Caco-2 (cell line): ENCODE measurements at regions not wholly inside any gene's neighbourhood (a gene's known extent, or its start where the extent isn't known, plus 50 kb on each side); places are given as distances from the start of the nearest gene placed in this dataset.

Experiments used
- BruUV-seq: library from RNA; stranded (reverse); fragments of 400-500 nt; replicated peaks from 2 replicates; lab custom pipeline; 2021; lab: Mats Ljungman, UMichigan
- CTCF ChIA-PET: fragments of 300-600 bp; sonication (Branson Sonifier 250); formaldehyde crosslinking; loops from one replicate; lab custom pipeline; 2022; ENCODE audit warnings: antibody characterized with exemption; lab: Charles Lee
- POLR2A ChIA-PET: fragments of 300-600 bp; sonication (Branson Sonifier 250); formaldehyde crosslinking; loops from one replicate; lab custom pipeline; 2022; ENCODE audit warnings: antibody characterized with exemption; lab: Charles Lee
- DNase-seq, 2 experiments: peaks; one replicate each; pipeline versions ENCODE4 v3.0.0 to v3.0.0-alpha.2; 2020 to 2022
- H3K27me3 ChIP-seq: replicated peaks from 2 replicates; pipeline ENCODE4 v1.6.0; 2011; ENCODE audit warnings: low read length; ENCODE audit not compliant: control insufficient read depth, insufficient read depth
- H3K36me3 ChIP-seq: 2 replicates; pipeline ENCODE4 v1.5.1; 2011; ENCODE audit warnings: low read length; ENCODE audit not compliant: control insufficient read depth, insufficient read depth
- H3K4me1 ChIP-seq: fragments of 250-450 bp; sonication (Bioruptor Pico); 2 replicates; pipeline ENCODE4 v1.5.1; 2020; ENCODE audit warnings: mild to moderate bottlenecking
- H3K4me3 ChIP-seq: 2 replicates; pipeline ENCODE4 v1.5.1; 2011; ENCODE audit warnings: low read depth, mild to moderate bottlenecking, control low read depth, low read length
- H3K9me3 ChIP-seq: fragments of 250-450 bp; sonication (Bioruptor Pico); 2 replicates; pipeline ENCODE4 v1.5.1; 2020; ENCODE audit warnings: mild to moderate bottlenecking, moderate library complexity
- H3K27ac Mint-ChIP-seq: one replicate; pipeline ENCODE4 v1.8.0; 2022; ENCODE audit warnings: mixed read lengths; ENCODE audit not compliant: unreplicated experiment
- H3K27me3 Mint-ChIP-seq: one replicate; pipeline ENCODE4 v1.8.0; 2022; ENCODE audit warnings: mixed read lengths; ENCODE audit not compliant: insufficient read depth, unreplicated experiment
- H3K36me3 Mint-ChIP-seq: one replicate; pipeline ENCODE4 v1.8.0; 2022; ENCODE audit warnings: mild to moderate bottlenecking, mixed read lengths; ENCODE audit not compliant: insufficient read depth, unreplicated experiment
- H3K4me1 Mint-ChIP-seq: one replicate; pipeline ENCODE4 v1.8.0; 2022; ENCODE audit warnings: low read depth, mixed read lengths; ENCODE audit not compliant: unreplicated experiment
- H3K4me3 Mint-ChIP-seq: one replicate; pipeline ENCODE4 v1.8.0; 2022; ENCODE audit warnings: mild to moderate bottlenecking, moderate library complexity, mixed read lengths; ENCODE audit not compliant: unreplicated experiment
- H3K9me3 Mint-ChIP-seq: one replicate; pipeline ENCODE4 v1.8.0; 2022; ENCODE audit warnings: mixed read lengths; ENCODE audit not compliant: unreplicated experiment
- CTCF ChIP-seq, 2 experiments: fragments of 200-600 bp in 1 of 2; IDR thresholded peaks; 1 replicate in 1 of 2; 2 replicates in 1 of 2; pipeline versions ENCODE4 v1.5.1 to v1.8.0; 2011 to 2022; ENCODE audit warnings: antibody characterized with exemption in 1 of 2, control low read depth in 1 of 2, inconsistent platforms in 1 of 2, low read depth in 1 of 2, low read length in 1 of 2, mild to moderate bottlenecking in 1 of 2, moderate library complexity in 1 of 2; ENCODE audit not compliant: insufficient read depth in 1 of 2, severe bottlenecking in 1 of 2, unreplicated experiment in 1 of 2
- intact Hi-C: fragments of 100-400 bp; cut with micrococcal nuclease; formaldehyde crosslinking; loops from one replicate; pipeline ENCODE4 v1.10.0; 2022; ENCODE audit not compliant: unreplicated experiment

- H3K4me1 ChIP-seq = peaks cover 35% of the 10 kb centered on the region
- no peaks in the 10 kb centered on the region for H3K27me3 ChIP-seq
- Mint-ChIP-seq H3K27me3 (no peaks in the 10 kb centered on the region), H3K4me1 (peaks cover 18% of the 10 kb centered on the region), H3K4me3 (peak overlapping the region; percentile 18), H3K9me3 (peaks cover 19% of the 10 kb centered on the region), H3K36me3 (no peaks in the 10 kb centered on the region), H3K27ac (peak overlapping the region; percentile 82)
- H3K36me3 ChIP-seq = no peaks in the 10 kb centered on the region
- TF ChIP-seq CTCF (IDR thresholded peaks at IDR 0.05; ENCODE audit: insufficient read depth in 1 of 2, low read depth in 1 of 2, low read length in 1 of 2, severe bottlenecking in 1 of 2, unreplicated experiment in 1 of 2) = no peak
- POLR2A ChIA-PET = interaction anchor here (0.6 kb wide), 2 partner anchors 10 to 258 kb away, joined by 3 to 4 read pairs; no protein-coding TSS in a partner anchor
- peaks cover 18% of the 10 kb centered on the region for H3K9me3 ChIP-seq
- CTCF ChIA-PET = interaction anchor here (0.9 kb wide), 1 partner anchor 10 kb away, joined by 4 read pairs; no protein-coding TSS in a partner anchor
- intact Hi-C loops = loop anchor here (1.0 kb wide), 2 partner anchors 11 to 24 kb away; no protein-coding TSS in a partner anchor
- BruUV-seq = no TSS peak
- no peak overlapping the region for H3K4me3 ChIP-seq
- peak; percentile 40 to 65 for DNase-seq
Measured at GRCh38 chr15:94834494-94834893, 603.1 kb downstream of the MCTP2 start.

GRCh38 chr15:94838281-94838680 lies 606.9 kb downstream of the MCTP2 start:
- CTCF ChIA-PET = no interaction called here
- H3K27ac Mint-ChIP-seq = no peak overlapping the region
- BruUV-seq = no TSS peak

More at GRCh38 chr15:94838281-94838680, 606.9 kb downstream of the MCTP2 start:
- intact Hi-C loops = no loop called here
- H3K27me3 ChIP-seq = no peaks in the 10 kb centered on the region
- no peak overlapping the region for H3K4me3 Mint-ChIP-seq
- no peaks in the 10 kb centered on the region for H3K36me3 ChIP-seq
- peaks cover 27% of the 10 kb centered on the region for H3K9me3 ChIP-seq
- H3K36me3 Mint-ChIP-seq = peaks cover 6% of the 10 kb centered on the region
- no peak for DNase-seq
- peaks cover 17% of the 10 kb centered on the region for H3K4me1 Mint-ChIP-seq
- TF ChIP-seq CTCF (IDR thresholded peaks at IDR 0.05; ENCODE audit: insufficient read depth in 1 of 2, low read depth in 1 of 2, low read length in 1 of 2, severe bottlenecking in 1 of 2, unreplicated experiment in 1 of 2) = no peak
- POLR2A ChIA-PET = no interaction called here
- H3K27me3 Mint-ChIP-seq = no peaks in the 10 kb centered on the region
- H3K4me1 ChIP-seq = peaks cover 25% of the 10 kb centered on the region
- no peak overlapping the region for H3K4me3 ChIP-seq
- H3K9me3 Mint-ChIP-seq = peaks cover 11% of the 10 kb centered on the region
